Fibroblast of mammary gland (primary cell): ENCODE measurements at regions not wholly inside any gene's neighbourhood (a gene's known extent, or its start where the extent isn't known, plus 50 kb on each side); places are given as distances from the start of the nearest gene placed in this dataset.

ENCODE experiments used
- DNase-seq: peaks from one replicate; pipeline ENCODE4 v3.0.0-alpha.2; 2010; ENCODE audit warnings: low read depth
- H3K4me3 ChIP-seq: 2 replicates; pipeline ENCODE4 v1.5.1; 2011; ENCODE audit warnings: low read depth, mild to moderate bottlenecking, low read length, moderate library complexity; ENCODE audit not compliant: control insufficient read depth
- TF ChIP-seq, protein P1 (sequence below): conservative IDR thresholded peaks from 2 replicates; pipeline ENCODE4 v1.5.1; 2011; ENCODE audit warnings: low read depth, low read length, inconsistent platforms; ENCODE audit not compliant: control insufficient read depth, insufficient read depth

DNA sequence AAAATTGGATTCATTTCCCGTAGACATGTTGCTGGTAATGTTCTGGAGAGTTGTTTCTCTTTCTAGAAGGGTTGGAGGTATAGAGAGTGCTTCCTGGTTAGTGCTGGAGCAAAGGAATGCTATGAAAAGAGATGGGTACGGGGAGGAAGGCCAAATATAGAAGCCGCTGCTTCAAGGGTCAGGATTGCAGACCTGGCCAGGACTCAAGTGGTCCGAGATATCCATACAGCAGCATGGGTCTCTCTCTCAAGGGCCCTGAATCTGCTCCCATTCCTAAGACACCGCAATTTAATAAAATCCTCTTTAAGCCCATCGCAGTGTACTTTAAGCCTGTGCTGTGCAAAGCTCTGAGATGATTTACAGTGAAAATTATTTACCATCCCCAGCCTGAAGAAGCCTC lies 287.0 kb downstream of the FAM43A start:
- TF ChIP-seq, protein P1, sequence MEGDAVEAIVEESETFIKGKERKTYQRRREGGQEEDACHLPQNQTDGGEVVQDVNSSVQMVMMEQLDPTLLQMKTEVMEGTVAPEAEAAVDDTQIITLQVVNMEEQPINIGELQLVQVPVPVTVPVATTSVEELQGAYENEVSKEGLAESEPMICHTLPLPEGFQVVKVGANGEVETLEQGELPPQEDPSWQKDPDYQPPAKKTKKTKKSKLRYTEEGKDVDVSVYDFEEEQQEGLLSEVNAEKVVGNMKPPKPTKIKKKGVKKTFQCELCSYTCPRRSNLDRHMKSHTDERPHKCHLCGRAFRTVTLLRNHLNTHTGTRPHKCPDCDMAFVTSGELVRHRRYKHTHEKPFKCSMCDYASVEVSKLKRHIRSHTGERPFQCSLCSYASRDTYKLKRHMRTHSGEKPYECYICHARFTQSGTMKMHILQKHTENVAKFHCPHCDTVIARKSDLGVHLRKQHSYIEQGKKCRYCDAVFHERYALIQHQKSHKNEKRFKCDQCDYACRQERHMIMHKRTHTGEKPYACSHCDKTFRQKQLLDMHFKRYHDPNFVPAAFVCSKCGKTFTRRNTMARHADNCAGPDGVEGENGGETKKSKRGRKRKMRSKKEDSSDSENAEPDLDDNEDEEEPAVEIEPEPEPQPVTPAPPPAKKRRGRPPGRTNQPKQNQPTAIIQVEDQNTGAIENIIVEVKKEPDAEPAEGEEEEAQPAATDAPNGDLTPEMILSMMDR: no peak
- H3K4me3 ChIP-seq: no peak overlapping the region
- no peak for DNase-seq

DNA sequence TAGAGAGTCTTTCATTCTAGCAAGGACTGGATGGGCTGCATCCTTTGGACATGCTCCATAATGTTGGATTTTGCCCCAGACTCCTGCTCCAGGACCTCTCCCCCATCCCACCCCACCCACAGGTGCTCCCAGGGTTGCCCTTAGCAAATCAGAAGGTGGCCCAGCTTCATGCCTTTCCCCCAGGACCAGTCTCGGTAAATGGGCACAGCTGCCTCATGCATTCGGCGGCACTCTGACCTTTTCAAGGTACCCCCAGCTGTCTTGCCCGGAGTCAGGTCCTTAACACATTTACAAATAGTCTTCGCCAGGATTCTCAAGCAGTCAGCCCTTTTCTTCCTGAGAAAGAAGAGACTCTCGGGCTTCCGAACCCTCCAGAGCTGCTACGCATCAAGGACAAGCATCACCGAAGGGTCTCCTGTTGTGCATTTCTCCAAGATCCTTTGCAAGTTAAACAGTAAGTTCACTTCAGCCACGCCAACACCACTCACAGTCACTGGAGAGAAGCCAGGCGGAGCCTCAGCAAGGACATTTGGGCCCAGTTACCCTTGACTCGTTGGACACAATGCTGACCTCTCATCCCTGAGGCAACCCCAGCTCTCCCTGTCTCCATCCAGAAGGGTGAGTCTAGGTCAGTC lies 287.8 kb downstream of the FAM43A start:
- TF ChIP-seq, protein P1: no peak
- no peak for DNase-seq
- no peak overlapping the region for H3K4me3 ChIP-seq

DNA sequence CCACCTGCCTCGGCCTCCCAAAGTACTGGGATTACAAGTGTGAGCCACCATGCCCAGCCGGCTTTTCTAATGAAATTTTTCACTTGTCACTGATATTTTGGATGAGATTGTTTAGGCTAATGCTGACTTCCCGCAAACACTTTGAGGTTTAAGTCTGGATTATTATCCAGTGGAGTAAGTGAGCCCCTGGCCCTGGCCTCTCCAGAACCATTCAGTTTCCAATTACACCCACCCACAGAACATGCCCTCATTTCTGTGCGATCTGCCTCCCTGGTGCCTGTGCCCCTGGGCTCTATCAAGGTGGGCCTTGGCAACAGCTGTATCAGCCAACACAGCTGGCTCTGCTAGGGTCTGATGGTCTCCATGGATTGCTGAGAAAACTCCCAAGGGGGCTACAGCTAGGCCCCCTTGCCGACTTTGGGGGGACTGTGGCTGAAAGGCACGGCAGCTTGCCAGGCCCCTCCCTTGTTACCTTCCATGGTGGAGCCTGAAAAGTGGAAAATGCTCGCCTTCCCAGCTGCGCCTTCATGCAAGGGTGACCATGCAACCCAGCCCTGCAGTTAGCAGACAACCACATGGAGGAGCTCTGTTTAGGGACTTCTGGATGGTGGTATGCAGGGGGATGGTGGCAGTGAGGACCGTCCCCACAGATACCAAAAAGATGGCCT lies 288.9 kb downstream of the FAM43A start:
- no peak overlapping the region for H3K4me3 ChIP-seq
- TF ChIP-seq, protein P1: no peak
- DNase-seq: no peak

DNA sequence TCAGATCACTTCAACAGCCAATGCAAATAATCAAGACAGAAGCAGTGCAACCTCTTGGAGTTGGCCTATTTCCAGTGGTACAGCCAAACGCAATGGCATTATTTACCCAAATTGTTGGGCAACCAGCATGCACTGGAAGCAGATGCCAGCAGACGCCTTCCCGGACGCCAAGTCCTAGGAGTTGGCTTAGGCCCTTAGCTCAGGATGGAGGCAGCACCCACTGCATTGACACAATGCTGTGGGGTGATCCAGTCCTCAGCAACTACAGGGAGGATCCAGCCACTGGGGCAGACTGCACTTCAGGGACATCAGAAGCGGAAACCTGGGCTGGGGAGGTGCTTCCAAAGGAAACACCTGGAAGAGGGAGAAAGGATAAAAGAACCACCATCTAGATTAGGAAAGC lies 290.4 kb downstream of the FAM43A start:
- DNase-seq: no peak
- no peak overlapping the region for H3K4me3 ChIP-seq
- TF ChIP-seq, protein P1: no peak

DNA sequence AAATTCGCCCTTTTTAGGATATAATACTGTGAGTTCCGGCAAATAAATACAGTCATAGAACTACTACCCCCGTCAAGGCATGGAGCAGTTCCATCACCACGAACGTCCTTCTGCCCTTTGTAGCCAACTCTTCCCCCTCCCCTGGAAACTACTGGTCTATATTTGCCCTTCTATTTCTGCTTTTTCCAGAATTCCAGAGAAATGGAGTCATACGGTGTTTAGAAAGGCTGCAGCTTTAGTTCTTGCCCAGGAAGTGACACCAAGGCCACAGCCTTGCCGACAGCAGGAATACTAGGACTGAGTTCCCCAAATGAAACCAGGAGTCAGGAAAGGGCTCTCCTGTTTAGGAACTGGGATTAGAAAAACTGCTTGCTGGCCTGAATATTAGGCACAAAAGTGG lies 291.2 kb downstream of the FAM43A start:
- DNase-seq: no peak
- TF ChIP-seq, protein P1: no peak
- no peak overlapping the region for H3K4me3 ChIP-seq

DNA sequence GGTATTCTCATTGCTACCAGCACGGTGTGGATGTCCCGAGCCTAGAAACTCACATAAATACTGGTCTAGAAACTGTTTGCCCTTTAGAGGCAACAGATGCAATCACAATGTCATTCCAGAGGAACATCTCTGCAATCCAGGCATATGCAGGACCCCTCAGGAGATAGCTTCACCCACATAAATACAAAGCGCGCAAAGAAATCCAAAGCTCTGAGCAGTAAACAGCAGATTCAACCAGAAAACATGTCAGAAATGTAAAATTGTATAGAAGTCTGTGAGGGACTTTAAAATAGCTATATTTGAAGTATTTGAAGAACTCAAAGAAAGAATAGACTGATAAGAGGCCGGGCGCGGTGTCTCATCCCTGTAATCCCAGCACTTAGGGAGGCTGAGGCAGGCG lies 291.7 kb downstream of the FAM43A start:
- no peak overlapping the region for H3K4me3 ChIP-seq
- DNase-seq: no peak
- TF ChIP-seq, protein P1: no peak
